ENCODE measurements at regions not wholly inside any gene's neighbourhood (a gene's known extent, or its start where the extent isn't known, plus 50 kb on each side); places are given as distances from the start of the nearest gene placed in this dataset.

- POLR2A ChIA-PET = no interaction called here
- Histone ChIP-seq H3K36me3 (ENCODE audit: control insufficient read depth in 2 of 2, insufficient read depth in 1 of 2, low read length in 2 of 2) (no peaks in the 10 kb centered on the region), H3K9me3 (ENCODE audit: control insufficient read depth, insufficient read depth, low read depth, low read length) (no peaks in the 10 kb centered on the region), H3K4me3 (ENCODE audit: low read depth, low read length) (no peak overlapping the region), H3K4me1 (ENCODE audit: control insufficient read depth, insufficient read depth, low read length) (peaks cover 14% of the 10 kb centered on the region), H3K27ac (ENCODE audit: extremely low read depth, low read depth, low read length) (peak overlapping the region; percentile 32; the same call in 1 of the 2 replicates)
- CTCF ChIA-PET = interaction anchor here (0.5 to 0.7 kb wide), 2 partner anchors 293 to 434 kb away, joined by 3 read pairs; no protein-coding TSS in a partner anchor
- TF ChIP-seq KLF1 (tag by site-specific recombination; IDR thresholded peaks at IDR 0.05) (peak; percentile 63), ZNF501 (tag by site-specific recombination; IDR thresholded peaks at IDR 0.05) (no peak), ZNF362 (tag by site-specific recombination; IDR thresholded peaks at IDR 0.05) (no peak), KLF17 (tag by site-specific recombination; IDR thresholded peaks at IDR 0.05) (no peak), FEZF1 (tag by site-specific recombination; IDR thresholded peaks at IDR 0.05) (peak; percentile 79), ZNF830 (tag by site-specific recombination; IDR thresholded peaks at IDR 0.05; ENCODE audit: low read depth) (no peak), SCRT2 (tag by site-specific recombination; IDR thresholded peaks at IDR 0.05) (peak; percentile 49), SCRT1 (tag by site-specific recombination; IDR thresholded peaks at IDR 0.05; ENCODE audit: borderline replicate concordance) (peak; percentile 42; the same call in 1 of the 2 replicates), ZNF843 (tag by site-specific recombination; IDR thresholded peaks at IDR 0.05) (peak; percentile 52; the same call in 1 of the 2 replicates), ZIC2 (tag by site-specific recombination; IDR thresholded peaks at IDR 0.05) (peak; percentile 75), ZXDB (tag by site-specific recombination; IDR thresholded peaks at IDR 0.05) (peak; percentile 56), ZNF518A (tag by site-specific recombination; conservative IDR thresholded peaks at IDR 0.05; ENCODE audit: low read depth) (no peak)
Observed at GRCh38 chr6:1057490-1058135, 254.3 kb upstream of the FOXQ1 start.

GRCh38 chr6:1055015-1055921 lies 256.6 kb upstream of the FOXQ1 start:
- H3K4me3 ChIP-seq (ENCODE audit: low read depth, low read length) = no peak overlapping the region
- no peaks in the 10 kb centered on the region for H3K9me3 ChIP-seq (ENCODE audit: control insufficient read depth, insufficient read depth, low read depth, low read length)
- no peak overlapping the region for H3K27ac ChIP-seq (ENCODE audit: extremely low read depth, low read depth, low read length)
- no peak for TF ChIP-seq ZBTB17 (tag by site-specific recombination; IDR thresholded peaks at IDR 0.05)
- no peak for TF ChIP-seq ZNF169 (tag by site-specific recombination; IDR thresholded peaks at IDR 0.05)
- TF ChIP-seq ZBTB6 (tag by site-specific recombination; IDR thresholded peaks at IDR 0.05) = no peak
- TF ChIP-seq ZSCAN16 (tag by site-specific recombination; IDR thresholded peaks at IDR 0.05) = no peak
- no peak for TF ChIP-seq ZNF341 (tag by site-specific recombination; IDR thresholded peaks at IDR 0.05; ENCODE audit: low read depth)
- no peak for TF ChIP-seq ZNF747 (tag by site-specific recombination; IDR thresholded peaks at IDR 0.05)
- H3K36me3 ChIP-seq (ENCODE audit: control insufficient read depth in 2 of 2, insufficient read depth in 1 of 2, low read length in 2 of 2) = no peaks in the 10 kb centered on the region
- ChIA-PET CTCF (interaction anchor here (0.5 kb wide), 1 partner anchor 147 kb away, joined by 3 read pairs; no protein-coding TSS in a partner anchor), POLR2A (no interaction called here)
- H3K4me1 ChIP-seq (ENCODE audit: control insufficient read depth, insufficient read depth, low read length) = peaks cover 14% of the 10 kb centered on the region
